HFFc6 (cell line): ENCODE measurements at regions not wholly inside any gene's neighbourhood (a gene's known extent, or its start where the extent isn't known, plus 50 kb on each side); places are given as distances from the start of the nearest gene placed in this dataset.

Source experiments
- DNase-seq: peaks from one replicate; pipeline ENCODE4 v3.0.0-alpha.2; 2018
- H3K27ac Mint-ChIP-seq: 2 replicates; pipeline ENCODE4 v1.8.0; 2020; ENCODE audit warnings: mild to moderate bottlenecking, mixed read lengths
- H3K27me3 Mint-ChIP-seq: 2 replicates; pipeline ENCODE4 v1.8.0; 2021; ENCODE audit warnings: mild to moderate bottlenecking, moderate library complexity, mixed read lengths; ENCODE audit not compliant: insufficient read depth
- H3K36me3 Mint-ChIP-seq: 2 replicates; pipeline ENCODE4 v1.8.0; 2021; ENCODE audit warnings: low read depth, mixed read lengths
- H3K4me1 Mint-ChIP-seq: 2 replicates; pipeline ENCODE4 v1.8.0; 2020; ENCODE audit warnings: low read depth, mixed read lengths
- H3K4me3 Mint-ChIP-seq: 2 replicates; pipeline ENCODE4 v1.8.0; 2020; ENCODE audit warnings: mild to moderate bottlenecking, moderate library complexity, mixed read lengths
- H3K9me3 Mint-ChIP-seq: 2 replicates; pipeline ENCODE4 v1.8.0; 2020; ENCODE audit warnings: mild to moderate bottlenecking, mixed read lengths
- CTCF ChIP-seq: fragments of 200-600 bp; sonication (generic); IDR thresholded peaks from 2 replicates; pipeline ENCODE4 v1.5.0; 2021; ENCODE audit warnings: antibody characterized with exemption, mild to moderate bottlenecking

GRCh38 chr4:14392378-14392777 lies 609.9 kb upstream of the CPEB2 start:
- Mint-ChIP-seq H3K27ac (no peak overlapping the region), H3K36me3 (no peaks in the 10 kb centered on the region), H3K27me3 (peaks cover 7% of the 10 kb centered on the region), H3K4me3 (no peak overlapping the region), H3K9me3 (no peaks in the 10 kb centered on the region), H3K4me1 (no peaks in the 10 kb centered on the region)
- no peak for DNase-seq
- no peak for TF ChIP-seq CTCF

DNA sequence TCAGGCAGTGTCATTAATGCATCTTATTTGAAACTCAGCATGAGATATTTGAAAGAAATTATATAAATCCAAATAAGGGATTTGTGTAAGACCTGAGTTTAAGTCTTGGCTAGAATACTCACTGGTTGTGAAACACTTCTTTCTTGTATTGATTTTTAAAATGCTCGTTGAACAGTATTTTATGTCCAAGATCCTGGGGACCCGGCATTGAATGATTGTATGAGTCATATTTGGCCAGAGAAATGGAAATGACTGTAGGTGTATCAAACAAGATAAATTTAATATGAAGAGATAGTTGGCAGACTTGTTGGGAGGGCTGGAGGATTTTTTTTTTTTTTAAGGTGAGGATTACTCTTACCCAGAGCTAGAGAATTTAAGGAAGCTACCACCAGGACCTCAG lies 606.1 kb upstream of the CPEB2 start:
- Mint-ChIP-seq H3K4me1 (no peaks in the 10 kb centered on the region), H3K4me3 (no peak overlapping the region), H3K27ac (no peak overlapping the region), H3K9me3 (no peaks in the 10 kb centered on the region), H3K36me3 (no peaks in the 10 kb centered on the region), H3K27me3 (peaks cover 7% of the 10 kb centered on the region)
- DNase-seq: no peak
- TF ChIP-seq CTCF: no peak

DNA sequence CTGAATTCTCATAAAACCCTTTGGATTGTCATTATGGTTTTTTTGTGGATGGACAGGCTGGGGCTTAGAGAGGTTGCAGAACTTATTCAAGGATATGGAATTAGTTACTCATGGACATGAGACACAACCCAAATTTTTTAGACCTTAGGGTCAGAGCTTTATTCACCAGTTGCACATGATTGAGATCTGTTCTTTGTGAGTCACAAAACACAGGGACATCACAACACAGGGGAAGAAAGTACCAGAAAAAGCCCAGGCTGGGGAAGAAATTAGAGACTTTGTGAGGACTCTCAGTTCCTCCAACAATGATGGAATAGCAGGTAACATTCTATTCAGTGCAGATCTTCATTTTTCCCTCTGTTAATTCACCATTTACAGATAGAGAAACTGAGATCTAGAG lies 602.4 kb upstream of the CPEB2 start:
- Mint-ChIP-seq H3K36me3 (no peaks in the 10 kb centered on the region), H3K9me3 (no peaks in the 10 kb centered on the region), H3K27ac (no peak overlapping the region), H3K27me3 (no peaks in the 10 kb centered on the region), H3K4me1 (no peaks in the 10 kb centered on the region), H3K4me3 (no peak overlapping the region)
- TF ChIP-seq CTCF: no peak
- no peak for DNase-seq

GRCh38 chr4:14400307-14400706 lies 602.0 kb upstream of the CPEB2 start:
- Mint-ChIP-seq H3K9me3 (no peaks in the 10 kb centered on the region), H3K36me3 (no peaks in the 10 kb centered on the region), H3K4me1 (no peaks in the 10 kb centered on the region)

DNA sequence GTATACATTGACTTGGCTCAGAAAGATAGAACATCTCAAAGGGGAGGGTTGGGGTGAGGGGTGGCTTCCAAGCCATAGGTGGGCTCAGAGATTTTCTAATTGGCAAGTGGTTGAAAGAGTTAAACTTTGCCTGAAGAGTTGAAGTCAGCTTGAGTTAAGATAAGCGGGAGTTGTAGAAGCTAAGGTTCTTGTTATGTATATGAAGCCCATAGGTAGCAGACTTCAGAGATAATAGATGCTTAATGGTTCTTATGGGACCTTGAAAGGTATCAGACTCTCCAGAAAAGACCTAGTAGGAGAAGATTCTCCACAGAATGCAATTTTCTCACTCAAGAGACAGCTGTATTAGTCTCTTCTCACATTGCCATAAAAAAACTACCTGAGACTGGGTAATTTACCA lies 599.1 kb upstream of the CPEB2 start:
- Mint-ChIP-seq H3K9me3 (no peaks in the 10 kb centered on the region), H3K4me1 (no peaks in the 10 kb centered on the region), H3K27ac (no peak overlapping the region), H3K27me3 (no peaks in the 10 kb centered on the region; the same call in 1 of the 2 replicates), H3K4me3 (no peak overlapping the region), H3K36me3 (no peaks in the 10 kb centered on the region)
- TF ChIP-seq CTCF: no peak
- no peak for DNase-seq

More at GRCh38 chr4:14400307-14400706, 602.0 kb upstream of the CPEB2 start:
- Mint-ChIP-seq H3K4me3 (no peak overlapping the region), H3K27me3 (no peaks in the 10 kb centered on the region), H3K27ac (no peak overlapping the region)
- no peak for TF ChIP-seq CTCF
- no peak for DNase-seq

GRCh38 chr4:14404730-14405129 lies 597.6 kb upstream of the CPEB2 start:
- H3K9me3 Mint-ChIP-seq: no peaks in the 10 kb centered on the region
- TF ChIP-seq CTCF: no peak
- H3K27me3 Mint-ChIP-seq: no peaks in the 10 kb centered on the region; the same call in 1 of the 2 replicates
- no peaks in the 10 kb centered on the region for H3K36me3 Mint-ChIP-seq
- no peak overlapping the region for H3K27ac Mint-ChIP-seq
- no peak overlapping the region for H3K4me3 Mint-ChIP-seq
- no peaks in the 10 kb centered on the region for H3K4me1 Mint-ChIP-seq
- DNase-seq: no peak
